Hepatocyte (in vitro differentiated cells): ENCODE measurements at regions not wholly inside any gene's neighbourhood (a gene's known extent, or its start where the extent isn't known, plus 50 kb on each side); places are given as distances from the start of the nearest gene placed in this dataset.

ENCODE experiments used
- EZH2 ChIP-seq: fragments of 200-600 bp; sonication (generic); IDR thresholded peaks from 2 replicates; pipeline ENCODE4 v1.6.1; 2016; ENCODE audit warnings: antibody characterized with exemption, mild to moderate bottlenecking, borderline replicate concordance
- EZH2phosphoT487 ChIP-seq: fragments of 200-600 bp; sonication (generic); IDR thresholded peaks from one replicate; pipeline ENCODE4 v1.6.1; 2018; ENCODE audit warnings: antibody characterized with exemption, mild to moderate bottlenecking, low read depth, moderate library complexity; ENCODE audit not compliant: unreplicated experiment, severe bottlenecking
- TF ChIP-seq, protein P1 (sequence below): fragments of 200-600 bp; sonication (generic); IDR thresholded peaks from 2 replicates; pipeline ENCODE4 v1.5.1; 2016; ENCODE audit warnings: antibody characterized with exemption, mild to moderate bottlenecking; ENCODE audit not compliant: poor library complexity

DNA sequence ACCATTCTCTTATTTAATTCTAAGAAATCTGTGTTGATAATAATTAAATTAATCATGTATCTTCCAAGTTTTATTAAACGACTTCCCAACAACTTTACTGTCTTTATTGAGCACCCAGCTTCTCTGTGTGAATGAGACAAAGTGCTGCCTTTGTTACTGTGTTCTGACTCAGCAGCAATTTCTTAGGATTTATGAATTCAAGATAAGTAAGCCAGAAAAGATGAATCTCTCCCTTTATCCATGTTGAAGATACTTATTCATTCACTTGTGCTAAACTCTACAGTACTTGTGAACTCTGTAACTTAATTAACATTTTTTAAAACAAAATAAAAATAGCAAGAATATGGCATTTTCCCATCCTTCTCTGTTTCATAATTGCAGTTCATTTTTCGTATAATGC is 1403.3 kb upstream of the DDX18 start:
- TF ChIP-seq EZH2phosphoT487 (no peak), EZH2 (no peak)
- TF ChIP-seq, protein P1, sequence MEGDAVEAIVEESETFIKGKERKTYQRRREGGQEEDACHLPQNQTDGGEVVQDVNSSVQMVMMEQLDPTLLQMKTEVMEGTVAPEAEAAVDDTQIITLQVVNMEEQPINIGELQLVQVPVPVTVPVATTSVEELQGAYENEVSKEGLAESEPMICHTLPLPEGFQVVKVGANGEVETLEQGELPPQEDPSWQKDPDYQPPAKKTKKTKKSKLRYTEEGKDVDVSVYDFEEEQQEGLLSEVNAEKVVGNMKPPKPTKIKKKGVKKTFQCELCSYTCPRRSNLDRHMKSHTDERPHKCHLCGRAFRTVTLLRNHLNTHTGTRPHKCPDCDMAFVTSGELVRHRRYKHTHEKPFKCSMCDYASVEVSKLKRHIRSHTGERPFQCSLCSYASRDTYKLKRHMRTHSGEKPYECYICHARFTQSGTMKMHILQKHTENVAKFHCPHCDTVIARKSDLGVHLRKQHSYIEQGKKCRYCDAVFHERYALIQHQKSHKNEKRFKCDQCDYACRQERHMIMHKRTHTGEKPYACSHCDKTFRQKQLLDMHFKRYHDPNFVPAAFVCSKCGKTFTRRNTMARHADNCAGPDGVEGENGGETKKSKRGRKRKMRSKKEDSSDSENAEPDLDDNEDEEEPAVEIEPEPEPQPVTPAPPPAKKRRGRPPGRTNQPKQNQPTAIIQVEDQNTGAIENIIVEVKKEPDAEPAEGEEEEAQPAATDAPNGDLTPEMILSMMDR = no peak
